ENCODE measurements at regions not wholly inside any gene's neighbourhood (a gene's known extent, or its start where the extent isn't known, plus 50 kb on each side); places are given as distances from the start of the nearest gene placed in this dataset.

DNA sequence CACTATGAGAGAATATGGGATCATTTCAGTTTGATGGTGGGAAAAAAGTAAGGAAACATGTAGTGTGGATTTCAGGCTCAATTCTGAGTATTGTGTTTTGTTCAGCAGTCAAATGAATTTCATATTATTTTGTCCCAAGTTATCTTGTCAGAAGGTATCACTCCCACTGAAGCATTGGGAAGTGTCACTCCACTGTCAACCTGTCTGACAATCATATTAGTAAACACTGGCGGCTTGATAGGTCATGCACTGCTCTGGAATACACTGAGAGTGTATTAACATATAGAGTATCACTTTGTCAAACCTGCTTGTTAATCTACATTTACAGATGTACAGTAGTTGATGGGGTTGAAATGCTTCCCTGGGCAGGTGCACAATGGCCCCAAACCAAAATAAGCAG lies 203.6 kb downstream of the HS3ST3A1 start:
- no peaks in the 10 kb centered on the region for H3K9me3 ChIP-seq
- no peak for DNase-seq
- H3K4me3 ChIP-seq = no peak overlapping the region
- 93 to 98% (median 97%) methylated on average over 1 of the region's 1 CpG for WGBS, 3 donors
- no peak overlapping the region for H3K27ac ChIP-seq
- intact Hi-C loops (cut with DNase I) = no loop called here
- no peaks in the 10 kb centered on the region for H3K4me1 ChIP-seq (ENCODE audit: insufficient read depth)
- no peaks in the 10 kb centered on the region for H3K27me3 ChIP-seq
- H3K36me3 ChIP-seq = no peaks in the 10 kb centered on the region
- TF ChIP-seq, protein P1, sequence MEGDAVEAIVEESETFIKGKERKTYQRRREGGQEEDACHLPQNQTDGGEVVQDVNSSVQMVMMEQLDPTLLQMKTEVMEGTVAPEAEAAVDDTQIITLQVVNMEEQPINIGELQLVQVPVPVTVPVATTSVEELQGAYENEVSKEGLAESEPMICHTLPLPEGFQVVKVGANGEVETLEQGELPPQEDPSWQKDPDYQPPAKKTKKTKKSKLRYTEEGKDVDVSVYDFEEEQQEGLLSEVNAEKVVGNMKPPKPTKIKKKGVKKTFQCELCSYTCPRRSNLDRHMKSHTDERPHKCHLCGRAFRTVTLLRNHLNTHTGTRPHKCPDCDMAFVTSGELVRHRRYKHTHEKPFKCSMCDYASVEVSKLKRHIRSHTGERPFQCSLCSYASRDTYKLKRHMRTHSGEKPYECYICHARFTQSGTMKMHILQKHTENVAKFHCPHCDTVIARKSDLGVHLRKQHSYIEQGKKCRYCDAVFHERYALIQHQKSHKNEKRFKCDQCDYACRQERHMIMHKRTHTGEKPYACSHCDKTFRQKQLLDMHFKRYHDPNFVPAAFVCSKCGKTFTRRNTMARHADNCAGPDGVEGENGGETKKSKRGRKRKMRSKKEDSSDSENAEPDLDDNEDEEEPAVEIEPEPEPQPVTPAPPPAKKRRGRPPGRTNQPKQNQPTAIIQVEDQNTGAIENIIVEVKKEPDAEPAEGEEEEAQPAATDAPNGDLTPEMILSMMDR (IDR thresholded peaks at IDR 0.05) = no peak
- TF ChIP-seq POLR2A (IDR thresholded peaks at IDR 0.05) (no peak), EP300 (IDR thresholded peaks at IDR 0.05) (no peak)

DNA sequence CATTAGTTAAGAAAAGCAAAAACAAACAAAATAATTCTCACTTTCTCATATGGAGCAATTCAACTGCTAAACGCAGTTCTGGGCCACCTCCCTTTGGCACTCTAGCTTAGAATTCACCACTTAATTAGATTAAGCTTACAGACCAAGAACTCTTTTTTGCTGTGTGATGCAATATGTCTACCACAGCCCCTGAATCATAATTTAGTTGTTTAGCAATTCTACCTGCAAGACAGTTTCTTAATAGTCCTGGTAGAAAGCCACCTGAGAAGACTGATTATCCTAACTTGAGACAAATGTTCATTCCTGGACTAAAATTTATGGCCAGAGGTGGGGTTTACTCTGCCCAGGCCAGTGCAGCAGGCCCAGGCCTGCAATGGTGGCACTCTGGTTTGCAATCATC lies 205.9 kb downstream of the HS3ST3A1 start:
- TF ChIP-seq, protein P1 (IDR thresholded peaks at IDR 0.05) = no peak
- TF ChIP-seq POLR2A (IDR thresholded peaks at IDR 0.05) = no peak
- TF ChIP-seq EP300 (IDR thresholded peaks at IDR 0.05) = no peak
- DNase-seq = no peak
- H3K4me1 ChIP-seq (ENCODE audit: insufficient read depth) = no peaks in the 10 kb centered on the region
- 55 to 83% (median 75%) methylated on average over 1 of the region's 1 CpG for WGBS, 3 donors
- H3K4me3 ChIP-seq = no peak overlapping the region
- no peaks in the 10 kb centered on the region for H3K36me3 ChIP-seq
- intact Hi-C loops (cut with DNase I) = no loop called here
- H3K27me3 ChIP-seq = no peaks in the 10 kb centered on the region
- H3K27ac ChIP-seq = no peak overlapping the region
- no peaks in the 10 kb centered on the region for H3K9me3 ChIP-seq

DNA sequence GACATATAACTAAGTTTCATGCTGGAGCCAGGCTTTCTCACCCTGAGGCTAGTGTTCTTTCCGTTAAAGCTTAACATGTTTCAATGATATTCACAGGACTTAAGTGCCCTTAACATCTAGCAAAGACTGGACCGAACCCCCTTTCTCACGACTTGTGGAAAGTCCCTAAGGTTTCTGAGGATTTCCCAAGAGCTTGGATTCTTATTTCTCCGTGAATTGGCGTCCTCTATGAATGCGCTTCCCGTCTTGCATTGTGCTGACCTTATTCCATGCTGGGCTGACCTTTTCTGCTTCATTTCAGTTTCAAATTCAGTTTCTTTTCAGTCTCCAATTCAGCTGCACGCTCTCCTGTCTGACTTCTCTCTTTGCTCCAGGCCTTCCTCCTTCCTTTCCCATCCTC lies 206.4 kb downstream of the HS3ST3A1 start:
- Histone ChIP-seq H3K27me3 (no peaks in the 10 kb centered on the region), H3K4me3 (no peak overlapping the region), H3K4me1 (ENCODE audit: insufficient read depth) (no peaks in the 10 kb centered on the region), H3K36me3 (no peaks in the 10 kb centered on the region), H3K27ac (no peak overlapping the region), H3K9me3 (no peaks in the 10 kb centered on the region)
- DNase-seq = no peak
- no peak for TF ChIP-seq EP300 (IDR thresholded peaks at IDR 0.05)
- TF ChIP-seq POLR2A (IDR thresholded peaks at IDR 0.05) = no peak
- TF ChIP-seq, protein P1 (IDR thresholded peaks at IDR 0.05) = no peak
- WGBS, 3 donors = 86 to 90% (median 90%) methylated on average over 8 of the region's 8 CpGs
- intact Hi-C loops (cut with DNase I) = no loop called here

DNA sequence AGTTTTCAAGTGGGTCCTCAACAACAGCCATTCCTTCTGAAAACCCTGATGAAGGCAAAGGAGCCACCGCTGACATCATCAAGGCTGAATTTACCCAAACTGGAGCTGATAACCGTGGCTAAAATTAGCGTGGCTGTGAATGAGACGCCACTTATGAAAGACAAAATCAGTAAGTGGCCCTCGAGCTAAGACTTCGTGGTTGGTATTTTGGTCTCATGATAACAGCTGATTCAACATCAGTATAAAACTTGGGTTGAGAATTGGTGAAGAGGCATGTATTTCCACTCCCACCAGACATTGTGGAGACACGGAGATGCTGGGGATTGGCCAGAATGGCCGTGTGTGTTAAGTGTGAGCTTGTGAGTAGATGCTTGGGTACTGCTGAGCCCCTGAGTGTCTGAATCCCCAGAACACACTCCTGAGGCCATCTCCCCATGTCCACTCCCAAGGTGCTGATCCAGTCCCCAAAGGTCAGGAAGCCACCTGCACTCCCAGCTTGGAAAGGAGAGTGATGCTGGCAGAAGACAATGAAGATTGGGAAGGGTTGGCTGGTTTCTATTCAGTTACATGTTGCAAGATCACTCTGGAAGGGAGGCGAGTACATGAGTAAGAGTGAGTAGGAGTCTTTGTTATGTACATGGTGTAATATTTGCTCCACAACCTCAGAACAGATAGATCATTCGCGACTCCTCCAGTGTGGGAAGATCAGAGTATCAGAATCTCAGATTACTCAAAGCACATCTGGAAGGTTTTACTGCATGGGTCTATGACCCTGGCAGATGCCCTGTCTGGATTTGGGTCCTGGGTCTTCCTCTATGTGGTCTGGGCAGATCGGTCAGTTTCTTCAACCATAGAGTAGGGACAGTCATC lies 207.7 kb downstream of the HS3ST3A1 start:
- no peak overlapping the region for H3K27ac ChIP-seq
- TF ChIP-seq EP300 (IDR thresholded peaks at IDR 0.05) (no peak), POLR2A (IDR thresholded peaks at IDR 0.05) (no peak)
- TF ChIP-seq, protein P1 (IDR thresholded peaks at IDR 0.05) = no peak
- intact Hi-C loops (cut with DNase I) = no loop called here
- H3K27me3 ChIP-seq = no peaks in the 10 kb centered on the region
- WGBS, 3 donors = 77 to 81% (median 80%) methylated on average over 12 of the region's 12 CpGs
- H3K9me3 ChIP-seq = no peaks in the 10 kb centered on the region
- H3K36me3 ChIP-seq = no peaks in the 10 kb centered on the region
- no peak for DNase-seq
- no peaks in the 10 kb centered on the region for H3K4me1 ChIP-seq (ENCODE audit: insufficient read depth)
- no peak overlapping the region for H3K4me3 ChIP-seq
